ENCODE measurements at regions not wholly inside any gene's neighbourhood (a gene's known extent, or its start where the extent isn't known, plus 50 kb on each side); places are given as distances from the start of the nearest gene placed in this dataset.
"Not testable (repeated sequence)": the region's sequence is repeated elsewhere in the genome, so short reads cannot be mapped to it uniquely, and the experiment has no call there.

DNA sequence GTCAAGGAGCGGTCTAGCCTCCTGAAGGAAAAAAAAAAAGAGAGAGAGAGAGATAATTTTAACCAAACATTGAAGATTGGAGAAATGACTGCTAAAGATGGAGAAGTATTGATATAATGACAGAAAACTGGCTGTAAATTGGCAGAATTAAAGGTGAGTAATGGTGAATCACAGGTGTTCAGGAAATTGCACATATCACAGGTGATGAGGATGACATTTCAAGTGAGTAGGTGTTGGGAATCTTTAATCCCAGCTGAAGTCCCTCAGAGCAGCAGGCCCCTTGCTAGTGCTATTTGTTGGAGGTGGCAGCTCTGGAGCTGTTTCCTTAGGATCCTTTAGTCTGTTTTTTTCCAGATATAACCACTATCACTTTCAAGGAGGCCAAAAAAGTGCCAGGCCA lies 678.4 kb upstream of the VRK2 start:
- no peak for DNase-seq

DNA sequence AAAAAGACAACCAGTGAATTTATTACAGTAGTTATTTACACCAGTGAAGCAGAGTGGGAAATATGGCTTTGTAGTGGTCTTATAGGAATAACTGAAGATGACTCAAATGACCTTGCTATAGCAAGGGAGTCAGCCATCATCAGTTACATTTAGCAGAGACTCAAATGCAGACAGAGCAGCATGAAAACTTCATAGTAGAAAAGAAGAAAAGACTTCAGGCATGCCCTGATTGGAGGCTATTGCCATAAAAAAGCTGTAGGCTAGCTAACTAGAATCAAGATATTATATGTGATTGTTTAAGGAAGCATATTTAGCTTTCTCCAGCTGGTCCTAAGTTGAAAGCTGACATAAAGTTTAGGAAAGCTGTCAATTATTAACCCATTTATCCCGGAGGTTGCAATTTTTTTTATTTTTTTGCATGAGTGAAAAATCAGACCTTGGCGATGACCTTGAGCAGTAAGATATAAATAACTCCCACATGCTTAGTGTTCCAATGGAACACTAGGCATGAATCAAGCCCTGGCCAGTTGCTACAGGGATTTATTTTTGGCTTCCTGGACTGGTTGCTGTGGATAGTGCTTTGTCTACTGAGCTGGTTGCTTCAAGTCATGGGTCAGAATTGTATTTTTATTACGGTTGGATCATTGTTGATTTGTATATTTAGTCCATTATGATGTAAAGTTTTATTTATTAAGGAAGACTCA lies 675.6 kb upstream of the VRK2 start:
- DNase-seq: peak; percentile 9

DNA sequence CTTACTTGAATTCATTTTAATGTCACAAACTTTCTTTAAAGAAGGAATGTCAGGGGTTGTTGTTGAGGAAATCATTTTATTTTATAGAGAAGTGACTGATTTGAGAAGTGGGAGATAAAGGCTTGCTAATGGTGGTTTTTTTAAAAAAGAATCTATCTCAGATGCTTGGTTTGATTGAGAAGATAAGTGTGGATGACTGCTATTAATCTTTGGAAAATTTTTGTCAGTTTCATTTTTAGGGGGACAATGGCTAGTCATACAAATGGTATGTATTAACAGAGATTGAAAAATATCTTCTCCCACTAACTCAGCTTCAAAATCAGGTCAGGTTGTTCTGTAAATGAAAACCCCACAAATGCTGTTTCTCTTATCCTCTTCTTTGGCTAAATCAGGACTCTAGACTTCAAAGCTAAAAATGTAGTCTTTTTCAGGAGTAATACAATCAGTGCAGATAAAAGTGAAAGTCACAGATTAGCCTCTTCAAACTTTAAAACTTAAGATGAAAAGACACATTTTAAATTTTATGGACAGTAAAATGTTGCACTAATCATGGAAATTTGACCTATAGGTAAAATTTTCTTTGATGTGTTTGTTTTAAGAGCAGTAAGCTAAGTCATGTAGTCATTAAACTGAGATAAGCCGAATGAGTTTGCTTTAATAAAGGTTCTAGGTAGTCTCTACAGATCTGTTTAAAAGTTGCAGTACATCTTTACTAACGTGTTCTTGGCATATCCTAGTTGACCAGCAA lies 674.2 kb upstream of the VRK2 start:
- DNase-seq: peak; percentile 2

DNA sequence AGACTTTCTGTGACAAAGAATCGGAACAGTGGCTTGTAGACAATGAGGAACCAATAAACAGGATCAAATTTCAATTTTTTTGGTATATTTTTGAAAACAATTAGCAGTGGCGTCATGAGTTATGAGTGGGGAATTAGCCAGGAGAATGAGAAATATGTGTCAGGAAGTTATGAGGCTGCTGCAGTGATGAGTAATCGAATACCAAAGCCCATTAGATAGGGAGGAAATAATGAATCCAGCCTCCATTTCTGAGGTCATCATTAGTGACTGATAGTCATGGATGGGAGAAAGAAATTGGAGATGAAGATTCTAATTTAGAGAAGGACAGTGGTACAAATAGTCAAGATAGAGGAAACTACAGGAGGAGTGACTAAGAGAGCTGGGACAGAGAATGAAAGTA lies 673.1 kb upstream of the VRK2 start:
- DNase-seq: peak; percentile 94

DNA sequence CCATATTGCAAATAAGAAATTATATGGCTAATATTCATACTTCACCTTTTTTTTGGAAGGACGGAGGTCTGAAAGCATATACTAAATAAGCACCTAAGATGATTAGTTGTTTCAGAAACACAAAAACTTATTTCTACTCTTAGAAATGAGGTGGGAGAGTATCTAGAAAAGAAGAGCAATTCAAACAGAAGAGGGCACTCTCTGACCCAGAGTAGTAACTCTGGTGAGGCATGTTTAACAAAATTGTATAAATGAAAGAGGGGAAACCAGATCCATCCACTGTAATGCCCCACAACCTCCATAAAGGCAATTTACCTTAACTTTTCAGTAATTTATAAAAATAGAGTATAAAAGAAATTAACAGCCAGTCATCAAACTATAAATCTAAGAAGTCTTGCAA lies 669.6 kb upstream of the VRK2 start:
- peak; percentile 18 for DNase-seq

DNA sequence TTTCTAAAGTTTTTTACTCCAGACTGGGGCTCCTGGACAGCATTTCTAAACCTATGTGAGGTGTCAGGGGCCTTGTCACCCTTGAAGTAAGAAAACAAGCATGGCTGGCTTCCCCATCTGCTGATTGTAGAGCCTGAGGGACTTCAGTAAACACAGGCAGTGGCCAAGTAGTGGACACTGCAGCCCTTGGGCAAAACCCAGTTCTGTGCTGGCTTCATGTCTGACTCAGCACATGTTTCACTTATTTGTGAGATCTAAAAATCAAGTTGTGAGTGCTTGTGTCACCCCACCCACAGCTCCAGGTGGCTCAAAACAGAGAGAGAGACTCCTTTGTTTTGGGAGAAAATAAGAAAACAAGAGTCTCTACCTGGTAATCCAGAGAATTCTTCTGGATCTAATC lies 660.3 kb upstream of the VRK2 start:
- no peak for DNase-seq

DNA sequence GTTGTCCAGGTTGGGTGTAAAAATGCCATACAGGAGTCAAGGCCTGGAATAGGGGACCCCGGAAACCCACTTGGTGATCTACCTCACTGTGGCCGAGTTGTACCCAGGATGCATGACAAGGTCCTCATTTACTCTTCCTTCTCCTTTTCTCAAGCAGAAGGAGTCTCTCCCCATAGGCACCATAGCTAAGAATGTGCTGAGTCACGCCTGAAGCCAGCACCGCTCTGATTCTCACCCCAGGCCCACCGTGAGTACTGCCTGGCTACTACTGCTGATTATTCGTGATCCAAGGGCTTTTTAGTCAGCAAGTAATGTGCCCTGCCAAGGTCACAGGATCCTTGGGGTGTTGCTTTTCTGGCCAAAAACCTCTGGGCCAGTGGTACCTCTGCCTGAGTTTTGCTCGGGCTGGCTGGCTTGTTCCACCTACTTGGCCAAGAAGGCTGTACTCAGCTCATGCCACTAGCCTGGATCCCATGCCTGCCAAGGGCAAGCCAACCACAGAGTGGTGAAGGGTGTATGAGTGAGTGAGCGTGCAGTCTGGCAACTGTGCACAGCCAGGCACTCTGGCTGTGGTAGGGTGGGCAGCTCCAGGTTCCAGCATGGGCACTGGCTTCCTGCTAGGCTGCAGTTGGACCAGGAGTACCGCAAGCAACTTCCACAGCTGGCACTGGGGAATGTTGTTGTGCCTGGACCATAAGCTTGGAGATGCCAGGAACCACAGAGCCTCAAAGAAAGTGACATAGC lies 650.1 kb upstream of the VRK2 start:
- DNase-seq: peak; percentile 4

DNA sequence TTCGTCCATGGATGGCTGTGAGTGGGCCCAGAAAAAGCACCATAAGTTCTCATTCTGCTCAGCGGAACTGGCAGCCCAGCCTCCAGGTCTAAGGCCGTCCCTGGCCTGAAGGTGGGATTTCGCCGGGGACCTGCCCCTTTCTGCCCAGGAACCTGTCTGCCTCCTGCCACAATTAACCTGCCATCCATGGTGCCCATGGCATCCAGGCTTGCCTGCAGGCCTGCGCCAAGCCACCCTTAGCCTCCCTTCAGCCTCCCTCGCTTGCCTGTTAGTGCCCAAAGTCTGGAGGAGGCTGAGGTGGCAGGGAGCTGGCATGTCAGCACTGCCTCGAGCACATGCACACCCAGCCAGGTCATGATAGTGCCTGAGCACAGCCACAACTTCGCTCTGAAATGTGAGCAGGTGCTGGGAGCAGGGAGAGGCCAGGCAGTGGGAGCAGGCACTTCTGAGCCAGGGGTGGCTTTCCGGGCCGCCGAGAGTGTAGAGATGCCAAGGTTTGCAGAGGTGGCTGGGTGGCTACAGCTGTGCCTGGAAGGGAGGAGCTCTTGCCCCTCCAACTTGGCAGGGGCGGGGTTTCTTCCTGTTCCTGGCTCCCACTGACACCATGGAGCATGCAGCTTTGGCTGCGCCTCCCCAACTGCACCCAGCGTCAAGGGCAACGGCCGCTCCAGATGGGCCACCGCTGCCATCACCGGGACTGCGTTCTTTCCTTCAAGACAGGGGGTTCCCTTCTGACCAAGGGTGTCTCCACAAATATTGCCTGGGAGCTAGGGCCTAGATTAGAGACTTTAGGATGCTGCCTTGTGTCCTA lies 648.9 kb upstream of the VRK2 start:
- no peak for DNase-seq

DNA sequence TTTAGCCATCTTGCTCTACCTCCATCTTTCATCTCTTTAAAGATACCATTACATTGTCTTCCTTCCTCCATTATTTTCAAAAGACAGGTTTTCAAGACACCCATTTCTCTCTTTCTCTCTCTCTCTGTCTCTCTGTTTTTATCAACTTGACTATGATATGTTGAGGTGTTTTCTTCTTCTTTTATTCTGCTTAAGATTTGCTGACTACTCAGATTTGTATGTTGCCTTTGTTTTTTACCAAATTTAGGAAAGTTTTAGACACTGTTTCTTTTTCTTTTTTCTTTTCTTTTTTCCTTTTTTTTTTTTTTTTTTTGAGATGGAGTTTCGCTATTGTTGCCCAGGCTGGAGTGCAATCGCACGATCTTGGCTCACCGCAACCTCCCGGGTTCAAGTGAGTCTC lies 647.5 kb upstream of the VRK2 start:
- DNase-seq: no peak

DNA sequence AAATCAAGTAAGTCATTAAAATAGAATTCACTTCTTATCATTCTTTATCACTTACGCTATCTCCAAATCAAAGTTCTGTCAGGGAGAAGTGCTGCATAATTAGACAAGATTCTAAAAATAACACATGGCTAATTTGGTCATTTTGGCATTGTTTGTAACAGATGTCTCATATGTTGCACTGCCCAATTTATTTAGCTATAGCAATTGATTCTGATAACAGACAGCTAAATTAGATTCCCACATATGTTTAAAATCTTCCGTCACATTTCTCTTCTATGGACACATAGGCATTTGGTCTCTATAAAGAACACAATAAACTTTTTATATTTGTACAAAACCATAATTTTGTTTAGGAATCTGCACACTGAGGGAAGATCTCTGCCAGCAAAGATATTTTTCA lies 644.5 kb upstream of the VRK2 start:
- DNase-seq: no peak

DNA sequence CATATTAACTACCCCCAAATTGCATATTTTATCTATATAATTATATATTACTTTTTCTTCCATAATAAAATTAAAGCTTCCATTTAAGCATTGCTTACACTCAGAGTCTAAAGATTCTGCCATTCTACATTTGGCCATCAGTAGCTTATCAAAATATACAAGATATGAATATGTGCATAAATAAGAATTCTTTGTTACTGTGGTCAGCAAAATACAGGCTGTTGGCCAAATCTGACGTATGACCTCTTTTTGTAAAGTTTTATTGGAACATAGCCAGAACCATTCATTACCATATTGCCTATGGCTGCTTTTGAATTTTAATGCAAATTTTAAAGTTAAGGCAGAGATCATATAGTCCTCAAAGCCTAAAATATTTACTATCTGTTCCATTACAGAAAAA lies 643.9 kb upstream of the VRK2 start:
- no peak for DNase-seq

DNA sequence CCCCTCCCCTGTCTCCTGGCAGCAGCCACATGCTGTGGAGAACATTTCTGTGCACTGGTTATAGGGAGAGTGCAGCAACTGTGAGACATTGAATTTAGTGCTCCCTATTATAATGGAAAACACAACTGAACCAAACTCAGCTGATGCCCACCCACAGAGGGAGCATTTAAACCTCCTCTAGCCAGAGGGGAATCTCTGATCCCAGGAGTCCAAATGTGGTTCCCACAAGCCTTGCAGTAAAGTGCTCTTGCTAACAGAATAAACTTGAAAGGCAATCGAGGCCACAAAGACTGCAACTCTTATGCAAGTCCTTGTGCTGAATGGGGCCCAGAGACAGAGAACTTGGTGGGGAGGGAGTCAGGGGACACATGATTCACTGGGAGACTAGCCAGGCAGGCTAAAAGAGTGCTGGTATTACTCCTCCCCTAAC lies 638.8 kb upstream of the VRK2 start:
- no peak for DNase-seq

DNA sequence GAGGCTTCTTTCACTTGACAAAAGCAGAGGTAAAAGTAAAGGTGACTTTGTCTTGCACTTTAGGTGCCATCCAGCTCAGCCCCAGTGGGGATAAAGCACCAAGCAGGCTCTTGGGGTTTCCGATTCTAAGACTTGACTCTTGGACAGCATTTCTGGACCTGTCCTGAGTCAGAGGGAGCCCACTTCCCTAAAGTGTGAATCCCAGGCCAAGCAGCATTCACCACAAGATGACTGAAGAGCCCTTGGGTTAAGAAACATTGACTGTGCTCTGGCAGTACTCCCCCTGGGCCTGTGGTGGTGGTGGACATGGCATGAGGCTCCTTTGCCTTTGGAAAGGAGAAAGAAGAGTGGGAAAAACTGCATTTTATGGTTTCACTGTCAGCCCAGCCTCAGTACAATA lies 638.0 kb upstream of the VRK2 start:
- no peak for DNase-seq

DNA sequence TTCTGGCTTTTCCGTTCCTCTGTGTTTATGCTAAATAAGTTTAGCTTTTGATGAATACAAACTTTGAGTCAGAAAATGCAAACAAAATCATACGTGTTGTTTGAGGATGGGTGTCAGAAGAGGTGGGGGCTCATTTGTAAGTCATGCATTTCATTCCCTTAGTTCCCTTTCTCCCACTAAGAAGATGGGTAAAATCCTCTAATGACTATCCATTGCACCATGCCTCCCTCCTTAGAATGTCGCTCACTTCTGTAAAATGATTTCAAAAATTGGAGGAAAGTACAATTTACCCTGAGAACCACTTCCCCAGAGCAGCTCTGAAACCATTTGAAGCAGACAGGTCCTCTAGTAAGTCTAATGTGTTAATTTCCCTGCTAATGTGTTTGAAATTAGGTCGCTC lies 629.6 kb upstream of the VRK2 start:
- DNase-seq: no peak

DNA sequence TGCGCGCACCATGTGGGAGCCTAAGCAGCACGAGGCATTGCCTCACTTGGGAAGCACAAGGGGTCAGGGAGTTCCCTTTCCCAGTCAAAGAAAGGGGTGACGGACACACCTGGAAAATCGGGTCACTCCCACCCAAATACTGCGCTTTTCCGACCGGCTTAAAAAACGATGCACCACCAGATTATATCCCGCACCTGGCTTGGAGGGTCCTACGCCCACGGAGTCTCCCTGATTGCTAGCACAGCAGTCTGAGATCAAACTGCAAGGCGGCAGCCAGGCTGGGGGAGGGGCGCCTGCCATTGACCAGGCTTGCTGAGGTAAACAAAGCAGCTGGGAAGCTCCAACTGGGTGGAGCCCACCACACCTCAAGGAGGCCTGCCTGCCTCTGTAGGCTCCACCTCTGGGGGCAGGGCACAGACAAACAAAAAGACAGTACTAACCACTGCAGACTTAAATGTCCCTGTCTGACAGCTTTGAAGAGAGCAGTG lies 627.7 kb upstream of the VRK2 start:
- DNase-seq: not testable (repeated sequence)

DNA sequence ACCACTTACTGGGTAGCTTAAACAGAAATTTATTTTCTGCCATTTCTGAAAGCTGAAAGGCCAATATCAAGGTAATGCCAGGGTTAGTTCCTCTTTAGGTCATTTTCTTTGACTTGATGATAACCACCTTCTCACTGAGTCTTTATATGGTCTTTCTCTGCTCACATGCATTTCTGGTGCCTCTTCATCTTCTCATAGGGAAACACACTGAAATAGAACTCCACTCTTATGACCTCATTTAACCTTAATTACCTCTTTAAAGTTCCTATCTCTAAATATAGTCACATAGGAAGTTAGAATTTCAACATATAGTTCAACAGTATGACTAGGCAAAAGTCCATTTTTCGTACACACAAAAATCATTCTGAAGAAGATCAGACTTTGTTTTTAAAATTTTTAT lies 616.8 kb upstream of the VRK2 start:
- DNase-seq: no peak

DNA sequence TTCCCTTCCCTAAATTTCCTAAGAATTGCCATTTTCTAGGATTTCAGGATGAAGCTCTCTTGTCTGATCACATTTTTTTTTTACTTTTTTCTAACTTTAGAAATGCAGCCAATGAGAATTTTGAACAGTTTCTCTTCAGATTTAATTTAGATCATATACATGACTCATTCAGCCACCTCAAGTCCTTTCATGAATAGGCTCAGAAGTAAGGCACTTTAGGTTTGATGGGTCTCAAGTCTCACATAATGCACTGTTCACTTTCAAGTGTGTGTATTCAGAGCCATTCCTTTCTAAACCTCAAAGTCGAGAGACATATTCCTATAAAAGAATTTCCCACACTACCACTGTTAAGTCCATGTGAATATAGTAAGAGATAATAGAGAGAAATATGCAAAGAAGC lies 614.1 kb upstream of the VRK2 start:
- DNase-seq: no peak

DNA sequence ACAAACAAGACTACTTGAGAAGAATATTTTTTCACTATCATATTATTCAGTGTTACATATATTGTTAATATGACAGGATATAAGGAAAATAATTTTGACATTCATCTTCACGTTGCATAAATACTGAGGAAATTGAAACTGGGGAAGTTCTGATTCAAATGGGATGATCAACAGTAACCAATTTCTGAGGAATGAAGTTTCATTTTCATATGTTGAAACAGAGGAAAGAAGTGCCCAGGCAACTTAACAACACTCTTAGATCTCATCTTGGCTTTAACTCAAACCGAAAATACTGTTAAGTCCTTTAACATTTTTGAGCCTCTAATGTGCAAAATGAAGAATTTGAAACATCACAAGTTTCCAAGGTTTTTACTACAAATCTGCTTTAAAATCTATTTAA lies 612.2 kb upstream of the VRK2 start:
- DNase-seq: no peak

DNA sequence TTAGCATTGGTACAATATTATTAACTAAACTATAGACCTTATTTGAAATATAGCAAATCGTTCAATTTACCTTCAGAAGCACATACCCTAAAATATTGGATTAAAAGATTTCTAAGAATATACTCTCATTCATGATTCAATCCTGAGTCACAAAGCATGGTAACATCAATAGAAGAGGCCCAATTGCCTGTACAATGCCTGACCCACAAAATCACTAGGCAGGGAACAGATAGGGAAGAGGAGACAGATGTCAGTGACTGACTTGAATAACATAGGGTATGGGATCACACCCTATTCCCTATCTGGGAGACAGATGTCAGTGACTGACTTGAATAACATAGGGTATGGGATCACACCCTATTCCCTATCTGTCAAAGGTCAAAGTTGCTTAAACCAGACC lies 611.6 kb upstream of the VRK2 start:
- no peak for DNase-seq

DNA sequence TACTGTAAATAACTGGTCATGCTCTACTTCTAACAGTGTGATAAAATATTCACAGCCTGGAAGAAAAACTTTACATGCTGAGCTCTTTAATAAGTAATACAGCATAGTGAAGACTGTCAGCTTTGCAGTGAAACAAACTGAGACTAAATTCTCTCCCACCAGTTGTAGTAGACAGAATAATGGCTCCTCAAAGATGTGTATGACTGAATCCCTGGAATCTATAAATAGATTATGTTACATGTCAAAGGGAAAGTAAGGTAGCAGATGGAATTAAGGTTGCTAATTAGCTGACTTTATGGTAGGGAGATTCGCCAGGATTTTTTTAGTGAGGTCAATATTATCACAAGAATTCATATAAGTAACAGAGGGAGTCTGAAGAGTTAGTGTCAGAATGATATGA lies 609.5 kb upstream of the VRK2 start:
- DNase-seq: no peak

DNA sequence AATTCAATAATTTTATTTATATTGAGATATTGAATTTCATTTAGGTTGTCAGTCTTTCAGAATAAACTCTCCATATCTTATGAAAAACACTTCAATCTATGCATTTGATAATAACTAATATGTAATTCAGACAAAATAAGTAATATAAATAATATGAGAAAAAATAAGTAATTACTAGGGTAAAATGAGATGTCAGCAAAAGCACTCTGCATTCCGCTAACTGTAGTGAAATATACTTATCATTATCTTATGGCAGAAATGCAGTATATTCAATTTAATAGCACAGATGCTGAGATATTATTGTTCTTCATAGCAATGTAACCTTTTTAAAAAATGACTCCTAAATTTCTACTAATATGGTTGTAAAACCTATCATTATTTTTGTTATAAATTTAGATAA lies 606.2 kb upstream of the VRK2 start:
- no peak for DNase-seq

DNA sequence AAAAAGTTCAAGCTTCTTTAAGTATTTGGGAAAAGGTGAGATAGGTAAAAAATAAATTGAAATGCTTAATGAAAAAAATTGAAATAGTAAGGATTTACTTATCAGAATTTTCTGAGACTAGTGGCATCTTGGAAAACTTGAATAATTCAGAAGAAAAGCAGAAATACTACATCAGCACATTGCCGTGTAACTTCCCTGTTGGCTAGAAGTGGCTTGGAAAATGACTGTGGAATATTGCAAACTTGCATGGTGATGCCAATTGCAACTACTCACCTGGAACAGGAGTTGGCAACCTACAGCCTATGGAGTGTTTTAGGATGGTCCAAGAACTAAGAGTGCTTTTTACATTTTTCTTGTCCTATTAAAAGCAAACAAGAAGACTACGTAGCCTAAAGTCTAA lies 603.5 kb upstream of the VRK2 start:
- no peak for DNase-seq
